Activated CD8-positive, alpha-beta memory T cell treated with anti-CD3 and anti-CD28 coated beads, Interleukin-2, amount 50 U/mL, for 48 hours (primary cell): ENCODE measurements at regions not wholly inside any gene's neighbourhood (a gene's known extent, or its start where the extent isn't known, plus 50 kb on each side); places are given as distances from the start of the nearest gene placed in this dataset.
"Not testable (repeated sequence)": the region's sequence is repeated elsewhere in the genome, so short reads cannot be mapped to it uniquely, and the experiment has no call there.

ENCODE experiments used
- DNase-seq: peaks from one replicate; pipeline ENCODE4 v3.0.0-alpha.2; 2020

DNA sequence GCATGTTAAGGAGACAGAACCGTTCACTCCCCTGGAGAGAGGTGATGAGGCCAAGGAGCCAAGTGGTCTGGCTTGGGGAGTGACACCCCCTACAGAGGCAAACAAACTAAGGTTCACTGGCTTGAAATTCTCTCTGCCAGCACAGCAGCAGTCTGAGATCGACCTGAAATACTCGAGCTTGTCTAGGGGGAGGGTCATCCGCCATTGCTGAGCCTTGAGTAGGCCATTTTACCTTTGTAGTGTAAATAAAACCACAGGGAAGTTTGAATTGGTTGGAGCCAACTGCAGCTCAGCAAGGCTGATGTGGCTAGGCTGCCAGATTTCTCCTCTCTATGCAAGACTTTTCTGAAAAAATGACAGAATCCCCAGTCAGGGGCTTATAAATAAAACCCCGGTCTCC, 52.9 kb downstream of the CDY2B start:
- not testable (repeated sequence) for DNase-seq

DNA sequence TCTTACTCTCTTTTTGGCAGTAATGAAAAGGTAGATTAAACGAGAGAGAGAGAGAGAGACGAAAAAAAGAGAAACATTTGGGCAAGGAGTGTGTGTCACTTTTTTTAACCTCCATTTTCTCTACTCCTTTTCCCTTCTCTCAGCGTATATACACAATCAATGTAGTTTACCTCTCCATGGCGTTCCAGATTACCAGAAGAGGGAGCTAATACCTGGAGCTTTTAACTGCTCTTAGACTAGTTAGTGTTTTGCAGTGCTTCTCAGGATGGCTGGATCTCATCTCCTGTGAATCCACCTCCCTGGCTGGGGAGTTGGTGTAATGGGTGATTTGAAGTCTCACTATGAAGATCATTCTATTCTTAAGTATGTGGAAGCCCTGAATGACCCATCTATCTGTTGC, 60.3 kb downstream of the CDY2B start:
- DNase-seq: not testable (repeated sequence)

DNA sequence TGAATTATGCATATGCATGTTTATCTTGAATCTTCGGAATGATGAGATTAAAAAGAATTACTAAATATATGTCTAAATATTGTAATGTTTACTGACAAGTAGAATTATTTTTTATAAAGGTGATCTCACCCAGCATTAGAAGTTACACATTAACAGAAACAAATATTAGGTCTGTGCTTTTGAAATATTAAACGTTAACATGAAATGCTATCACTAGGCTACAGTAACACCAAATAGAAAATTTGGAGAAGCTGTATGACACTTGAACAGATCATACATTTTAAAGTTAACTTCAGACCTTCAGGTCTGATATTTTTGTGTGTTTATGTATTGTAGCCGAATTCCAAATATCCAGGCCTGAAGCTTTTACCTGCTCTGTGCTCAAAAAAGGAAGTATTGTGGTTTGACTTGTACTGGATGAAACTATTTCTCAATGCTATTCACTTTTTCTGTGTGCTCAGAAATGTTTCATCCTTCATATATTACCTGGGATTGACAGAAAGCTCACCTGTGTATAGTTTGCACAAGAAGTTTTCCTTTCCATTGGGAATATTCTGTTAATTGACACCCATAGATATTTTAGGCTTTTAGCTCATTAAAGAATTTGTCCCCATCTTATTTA, 60.9 kb downstream of the CDY2B start:
- not testable (repeated sequence) for DNase-seq

DNA sequence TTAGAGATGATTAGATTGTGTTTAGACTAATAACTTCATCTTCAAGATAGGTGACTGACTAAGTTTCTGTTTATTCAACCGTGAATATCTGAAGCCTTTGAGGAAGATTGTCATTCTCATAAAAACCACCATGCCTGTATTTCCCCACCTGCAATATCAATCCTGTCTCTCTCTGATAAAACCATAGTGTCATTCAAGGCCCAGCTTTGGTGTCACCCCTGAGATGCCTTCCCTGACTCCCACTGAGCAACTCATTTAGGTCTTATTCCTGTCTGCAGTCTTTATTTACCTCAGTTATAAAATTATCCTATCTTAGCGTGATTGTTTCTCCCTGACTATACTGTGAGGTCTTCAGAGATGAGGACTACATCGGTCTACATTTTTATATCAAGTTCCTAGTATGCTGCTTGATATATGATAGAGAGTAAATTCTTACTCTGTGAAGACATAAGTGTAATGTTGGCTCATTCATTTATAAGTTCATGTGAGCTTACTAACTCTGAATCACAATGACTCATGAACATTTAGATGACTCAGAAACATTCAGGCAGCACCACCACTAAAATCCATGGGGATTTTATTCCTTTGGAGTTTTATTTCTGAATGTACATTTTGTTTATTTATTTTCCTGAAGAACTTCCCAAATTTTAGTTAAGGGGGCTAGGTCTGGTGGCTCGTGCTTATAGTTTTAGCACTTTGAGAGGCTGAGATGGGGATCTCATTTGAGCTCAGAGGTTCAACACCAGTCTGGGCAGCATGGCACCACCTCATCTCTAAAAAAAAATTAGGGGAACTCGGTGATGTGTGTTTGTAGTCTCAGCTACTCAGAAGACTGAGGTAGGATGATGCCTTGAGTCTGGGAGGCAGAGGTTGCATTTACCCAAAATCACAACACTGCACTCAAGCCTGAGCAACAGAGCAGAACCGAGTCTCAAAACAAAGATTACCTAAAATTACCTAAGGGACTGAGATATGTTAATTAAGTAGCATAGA, 62.6 kb downstream of the CDY2B start:
- DNase-seq: not testable (repeated sequence)

DNA sequence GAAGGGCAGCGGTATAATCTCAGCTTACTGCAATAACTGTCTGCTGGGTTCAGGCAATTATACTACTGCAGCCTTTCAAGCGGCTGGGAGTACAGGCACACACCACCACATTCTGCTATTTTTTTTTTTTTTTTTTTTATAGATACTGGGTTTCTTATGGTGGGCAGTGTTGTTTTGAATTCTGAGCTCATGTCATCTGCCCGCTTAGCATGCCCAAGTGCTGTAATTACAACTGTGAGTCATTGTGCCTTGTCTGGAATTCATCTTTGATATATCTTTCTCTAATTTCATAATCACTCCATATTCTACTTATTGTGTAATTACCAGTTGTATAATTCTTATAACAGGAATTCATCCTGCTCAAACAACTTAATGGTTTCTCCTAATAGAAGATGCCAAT, 67.4 kb downstream of the CDY2B start:
- DNase-seq: not testable (repeated sequence)

DNA sequence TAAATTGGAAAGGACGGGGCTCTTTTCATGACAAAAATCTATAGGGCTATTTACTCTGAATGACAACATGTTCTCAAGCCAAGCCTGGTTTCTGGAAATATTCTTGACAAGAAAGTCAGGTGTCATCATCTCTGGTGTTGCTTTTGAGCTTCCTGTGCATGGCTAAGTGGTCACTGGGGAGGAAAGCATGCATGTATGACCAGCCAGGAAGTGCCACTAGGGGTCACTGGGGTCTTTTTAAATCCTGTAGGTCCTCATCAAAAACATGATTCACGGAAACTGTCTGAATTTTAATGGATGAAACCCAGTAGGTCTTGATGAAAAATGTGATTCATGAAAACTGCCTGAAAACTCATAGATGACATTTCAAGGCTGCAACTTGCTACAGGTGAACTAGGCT, 80.1 kb downstream of the CDY2B start:
- not testable (repeated sequence) for DNase-seq

DNA sequence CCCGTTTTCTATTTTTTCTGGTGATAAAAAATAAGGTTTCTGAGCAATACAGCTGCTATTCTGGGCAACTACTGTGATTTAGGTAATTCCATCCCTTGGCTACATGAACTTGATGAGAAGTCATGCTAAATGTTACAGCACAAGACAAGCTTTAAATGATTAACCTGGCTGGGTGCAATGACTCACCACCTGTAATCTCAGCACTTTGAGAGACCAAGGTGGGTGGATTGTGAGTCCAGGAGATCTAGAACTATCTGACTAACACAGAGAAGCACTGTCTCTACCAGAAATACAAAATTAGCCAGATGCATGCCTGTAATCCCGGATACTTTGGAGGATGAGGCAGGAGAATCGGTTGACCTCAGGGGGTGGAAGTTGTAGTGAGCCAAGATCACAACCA, 92.8 kb downstream of the CDY2B start:
- not testable (repeated sequence) for DNase-seq

DNA sequence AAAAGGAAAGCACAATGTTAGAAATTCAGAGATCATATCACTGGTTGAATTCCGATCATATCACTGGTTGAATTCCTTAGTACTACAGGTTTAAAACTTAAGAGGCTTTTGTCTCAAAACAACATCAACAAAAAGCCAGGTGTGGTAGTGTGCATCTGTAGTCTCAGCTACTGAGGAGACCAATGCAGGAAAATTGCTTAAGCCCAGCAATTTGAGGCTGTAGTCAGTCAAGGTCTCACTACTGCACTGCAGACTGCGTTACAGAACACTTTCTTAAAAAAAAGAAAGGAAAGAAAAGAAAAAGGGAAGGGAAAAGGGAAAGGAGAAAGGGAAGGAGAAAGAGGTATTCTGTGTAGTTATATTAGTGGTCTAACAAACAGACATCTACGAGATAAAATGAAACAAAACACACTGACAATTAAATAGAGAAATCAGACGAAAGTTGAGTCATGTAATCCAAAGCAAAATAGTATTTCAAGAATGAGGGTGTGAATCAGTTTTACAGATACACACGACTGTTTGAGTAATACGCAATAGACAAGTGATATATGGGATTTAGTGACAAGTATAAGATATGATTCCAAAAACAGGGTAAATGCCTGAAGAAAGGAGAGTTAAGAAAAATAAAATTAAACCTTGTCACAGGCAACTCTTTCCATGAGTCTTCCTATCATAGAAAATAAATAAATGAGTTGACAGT, 113.9 kb downstream of the CDY2B start:
- not testable (repeated sequence) for DNase-seq

DNA sequence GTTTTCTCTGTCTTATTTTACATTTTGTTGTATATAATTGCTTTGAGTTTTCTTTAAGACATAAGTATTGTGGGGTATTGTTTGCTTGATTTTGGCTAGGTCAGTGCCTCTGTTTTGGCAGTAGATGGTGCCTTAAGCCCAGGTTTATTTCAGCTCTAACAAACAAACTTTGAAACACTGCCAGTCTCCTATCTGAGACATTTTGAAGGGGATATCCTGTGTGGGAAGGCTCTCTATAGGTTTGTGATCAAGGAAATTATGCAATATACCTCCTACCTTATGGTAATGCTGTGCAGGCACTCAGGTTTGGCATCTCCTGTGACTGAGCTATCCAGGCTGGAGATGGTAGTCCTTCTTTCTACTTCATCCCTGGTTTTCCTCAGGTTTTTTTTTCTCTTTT, 120.8 kb downstream of the CDY2B start:
- DNase-seq: not testable (repeated sequence)

DNA sequence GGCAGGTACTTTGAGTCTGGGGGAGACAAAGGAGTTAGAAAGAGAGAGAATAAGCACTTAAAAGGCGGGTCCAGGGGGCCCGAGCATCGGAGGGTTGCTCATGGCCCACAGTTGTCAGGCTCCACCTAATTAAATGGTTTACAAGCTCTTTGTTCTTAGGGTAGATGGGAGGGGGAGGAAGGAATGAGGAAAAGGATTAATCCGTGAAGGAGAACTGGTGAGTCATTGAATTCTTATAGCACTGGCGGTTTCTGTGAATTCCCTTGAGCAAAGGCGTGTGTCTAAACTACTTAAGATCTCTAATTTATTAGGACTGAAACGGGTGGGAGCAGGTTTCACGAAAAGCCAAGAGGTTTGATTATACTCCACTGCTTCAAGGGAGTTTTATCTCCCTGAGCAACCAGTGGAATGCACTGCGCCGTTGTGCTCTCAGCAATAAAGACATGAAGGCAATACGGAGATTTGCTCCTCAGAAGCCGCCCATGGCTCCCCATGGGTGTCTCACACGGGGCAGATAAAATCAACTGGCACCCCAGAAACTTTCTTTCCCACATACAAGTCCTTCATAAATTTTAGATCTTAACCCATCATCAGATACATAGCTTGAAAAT, 127.0 kb downstream of the CDY2B start:
- DNase-seq: not testable (repeated sequence)

DNA sequence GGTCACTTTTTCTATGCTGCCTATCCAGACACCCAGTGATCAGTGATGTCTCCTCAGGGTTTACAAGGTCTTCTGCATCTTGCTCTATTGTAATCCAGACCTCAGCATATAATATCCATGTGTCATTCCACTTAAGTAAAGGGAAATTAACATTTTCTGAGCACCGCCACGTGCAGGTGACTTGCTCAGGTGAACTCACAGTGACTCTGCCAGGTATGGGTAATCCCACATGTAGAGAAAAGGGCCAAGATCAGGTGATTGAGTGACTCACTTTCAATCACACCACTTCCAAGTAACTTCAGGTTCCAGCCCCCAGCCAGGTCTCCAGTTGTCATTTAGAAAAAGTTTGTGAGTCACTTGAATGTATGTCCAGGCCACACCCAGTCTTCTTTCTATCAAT, 140.2 kb downstream of the CDY2B start:
- not testable (repeated sequence) for DNase-seq

DNA sequence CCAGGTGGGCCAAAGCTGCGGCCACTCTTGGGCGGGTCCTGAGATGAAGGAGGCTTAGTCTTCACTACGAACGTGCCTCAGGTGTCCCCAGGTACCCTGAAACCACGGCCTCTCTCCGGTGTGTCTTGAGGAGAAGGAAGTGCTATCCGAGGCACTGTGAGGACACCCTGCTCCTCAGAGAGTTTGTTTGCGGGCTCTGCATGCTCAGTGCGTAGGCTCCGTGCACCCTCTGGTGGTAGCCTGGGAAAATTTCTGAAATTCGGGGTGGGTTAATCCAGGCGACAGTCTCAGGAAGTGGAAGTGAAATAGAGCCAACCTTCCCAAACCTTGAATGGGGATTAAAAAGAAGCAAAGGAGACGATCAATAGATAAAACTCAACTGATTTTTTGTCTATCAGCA, 150.5 kb downstream of the CDY2B start:
- not testable (repeated sequence) for DNase-seq

DNA sequence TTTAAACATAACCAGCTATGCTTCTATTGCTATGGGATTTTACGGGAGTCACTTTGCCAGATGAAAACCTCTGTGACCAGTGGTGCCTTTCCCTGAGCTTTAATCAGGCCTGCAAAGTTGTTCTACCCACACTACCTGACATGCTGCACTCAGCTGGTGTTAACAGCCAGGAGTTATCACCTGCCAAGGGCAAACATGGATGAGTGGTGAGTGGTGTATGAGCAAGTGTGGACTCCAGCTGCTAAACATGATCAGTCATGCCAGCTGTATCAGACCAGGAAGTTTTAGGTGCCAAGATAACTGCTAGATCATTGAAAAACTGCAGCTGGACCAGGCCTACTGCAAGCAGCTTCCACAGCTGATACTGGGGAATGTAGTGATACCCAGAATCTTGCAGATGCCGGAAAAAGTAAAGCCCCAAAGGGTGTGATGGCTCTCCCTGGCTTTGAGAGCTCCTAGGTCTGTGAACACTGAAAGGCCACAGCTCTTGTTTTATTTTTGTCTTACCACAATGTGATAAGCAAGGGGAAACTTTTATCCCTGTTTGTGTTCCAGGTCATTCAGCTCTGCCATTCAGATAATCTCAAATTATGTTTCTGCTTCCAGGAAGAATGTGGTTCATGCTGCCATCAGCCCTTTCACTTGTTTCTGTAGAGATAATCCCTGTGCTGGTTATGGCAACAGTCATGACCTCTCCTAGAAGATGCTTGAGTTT, 163.5 kb downstream of the CDY2B start:
- DNase-seq: not testable (repeated sequence)

DNA sequence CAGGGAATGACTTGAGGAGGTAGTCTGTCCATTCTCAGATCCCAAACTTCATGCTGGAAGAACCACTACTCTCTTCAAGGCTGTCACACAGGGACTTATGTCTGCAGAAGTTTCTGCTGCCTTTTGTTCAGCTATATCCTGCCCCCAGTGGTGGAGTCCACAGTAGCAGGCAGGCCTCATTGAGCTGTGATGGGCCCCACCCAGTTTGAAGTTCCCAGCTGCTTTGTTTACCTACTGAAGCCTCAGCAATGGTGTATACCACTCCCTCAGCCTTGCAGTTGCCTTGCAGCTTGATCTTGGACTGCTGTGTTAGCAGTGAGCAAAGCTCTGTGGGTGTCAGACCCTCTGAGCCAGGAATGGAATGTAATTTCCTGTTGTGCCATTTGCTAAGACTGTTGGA, 212.0 kb downstream of the CDY2B start:
- not testable (repeated sequence) for DNase-seq

DNA sequence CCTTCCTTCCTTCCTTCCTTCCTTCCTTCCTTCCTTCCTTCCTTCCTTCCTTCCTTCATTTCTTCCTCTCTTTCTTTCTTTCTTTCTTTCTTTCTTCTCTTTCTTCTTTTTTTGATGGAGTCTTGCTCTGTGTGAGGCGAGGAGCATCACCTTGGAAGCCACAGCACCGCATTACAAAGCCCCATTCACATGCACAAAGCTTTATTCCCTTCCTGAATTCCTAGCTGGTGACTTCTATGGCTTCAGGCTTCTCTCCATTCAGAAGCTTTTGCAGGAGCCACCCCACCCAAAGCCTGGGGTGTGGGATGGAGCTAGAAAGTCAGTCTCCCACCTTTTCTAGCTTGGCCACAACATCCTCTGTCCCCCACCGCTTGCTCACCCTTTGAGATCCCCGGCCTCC, 237.0 kb downstream of the CDY2B start:
- not testable (repeated sequence) for DNase-seq

DNA sequence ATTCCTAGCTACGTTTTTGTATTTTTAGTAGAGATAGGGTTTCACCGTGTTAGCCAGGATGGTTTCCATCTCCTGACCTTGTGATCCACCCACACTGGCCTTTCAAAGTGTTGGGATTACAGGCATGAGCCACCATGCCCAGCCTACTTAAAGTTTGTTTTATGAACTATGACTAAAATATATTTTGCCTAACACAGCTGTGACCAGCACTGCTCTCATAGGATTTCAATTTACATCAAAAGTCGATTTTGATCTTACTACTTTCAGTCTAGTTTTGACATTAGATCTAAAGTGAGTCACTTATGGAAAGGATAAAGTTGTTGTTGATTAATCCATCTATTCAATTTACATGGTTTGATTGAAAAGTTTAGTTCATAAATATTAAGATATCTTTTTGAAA, 245.5 kb downstream of the CDY2B start:
- DNase-seq: not testable (repeated sequence)

DNA sequence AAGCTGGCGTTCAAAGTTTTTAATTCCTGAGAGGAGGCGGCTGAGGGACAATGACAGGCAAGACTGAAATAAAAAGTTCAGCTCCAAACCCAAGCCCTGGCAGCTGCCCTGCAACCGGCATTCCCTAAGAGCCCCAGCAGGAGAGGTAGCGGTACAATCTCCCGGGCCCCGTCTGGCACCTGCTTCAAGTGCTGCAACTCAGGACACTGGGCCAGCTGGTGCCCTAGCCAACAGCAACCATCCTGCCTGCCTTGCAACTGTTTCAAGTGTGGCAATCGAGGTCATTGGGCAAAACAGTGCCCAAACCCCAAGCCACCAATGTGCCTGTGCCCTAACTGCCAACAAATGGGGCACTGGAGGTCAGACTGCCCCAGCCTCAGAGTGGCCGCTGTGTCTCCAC, 268.8 kb downstream of the CDY2B start:
- DNase-seq: not testable (repeated sequence)

DNA sequence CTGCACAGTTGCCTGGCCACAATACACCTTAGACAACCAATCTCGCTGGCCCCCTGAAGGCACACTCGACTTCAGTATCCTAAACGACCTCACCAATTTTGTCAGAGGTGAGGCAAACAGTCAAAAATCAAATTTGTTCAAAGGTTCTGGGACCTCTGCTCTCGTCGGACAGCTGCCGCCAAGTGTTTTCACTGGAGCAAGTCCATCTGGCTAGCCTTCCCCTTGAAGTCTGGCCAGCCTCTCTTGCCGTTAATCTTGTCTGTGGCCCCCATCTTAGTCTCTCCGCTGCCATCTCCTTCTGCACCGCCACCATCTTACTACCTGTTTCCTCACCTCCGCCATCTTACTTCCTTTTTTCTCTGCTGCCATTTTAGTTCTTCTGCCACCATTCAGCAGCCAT, 269.4 kb downstream of the CDY2B start:
- DNase-seq: not testable (repeated sequence)

DNA sequence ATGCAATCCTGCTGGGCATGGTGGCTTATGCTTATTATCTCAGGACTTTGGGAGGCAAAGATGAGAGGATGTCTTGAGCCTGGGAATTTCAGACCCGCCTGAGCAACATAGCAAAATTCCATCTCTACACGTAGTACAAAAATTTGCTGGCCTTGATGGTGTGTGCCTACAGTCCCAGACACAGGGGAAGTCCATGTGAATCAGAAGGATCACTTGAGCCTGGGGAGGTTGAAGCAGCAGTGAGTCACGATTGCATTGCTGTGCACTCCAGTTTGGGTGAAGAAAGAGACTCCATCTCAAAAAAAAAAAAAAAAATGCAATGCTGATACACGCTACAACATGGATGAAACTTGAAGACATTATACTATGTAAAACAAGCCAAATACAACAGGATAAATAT, 272.9 kb downstream of the CDY2B start:
- DNase-seq: not testable (repeated sequence)

DNA sequence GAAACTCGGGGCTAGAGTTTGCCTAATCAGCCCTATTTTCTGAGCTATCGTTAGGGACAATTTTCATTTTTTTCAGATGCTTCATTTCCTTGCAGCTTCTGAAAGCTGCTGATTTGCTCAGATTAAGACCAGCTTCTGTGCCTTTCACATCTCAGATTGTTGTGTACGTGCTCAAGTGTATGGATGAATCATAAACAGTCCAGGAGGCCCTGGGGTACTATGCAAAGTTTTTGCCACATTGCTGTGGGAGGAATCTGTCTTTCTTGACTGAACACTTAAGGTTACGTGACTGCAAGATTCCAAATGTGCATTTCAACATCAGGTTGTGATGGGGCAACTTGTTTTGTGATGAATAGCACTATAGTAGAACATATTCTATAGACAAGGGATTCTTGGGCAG, 280.8 kb downstream of the CDY2B start:
- not testable (repeated sequence) for DNase-seq

DNA sequence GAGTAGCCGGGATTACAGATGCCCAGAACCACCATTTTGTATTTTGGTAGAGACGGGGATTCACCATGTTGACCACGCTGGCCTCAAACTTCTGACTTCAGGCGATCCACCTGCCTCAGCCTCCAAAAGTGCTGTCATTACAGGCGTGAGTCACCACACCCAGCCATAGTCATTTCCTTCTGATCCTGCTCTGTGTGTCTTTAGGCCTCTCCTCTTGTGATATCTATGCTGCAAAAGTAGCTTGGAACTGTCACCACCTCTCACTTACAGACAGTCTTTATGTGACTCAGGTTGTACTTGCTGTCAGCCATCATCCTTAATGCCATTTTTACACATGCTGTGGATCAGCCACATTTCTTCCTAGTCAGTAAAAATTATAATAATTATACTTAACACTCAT, 286.3 kb downstream of the CDY2B start:
- DNase-seq: not testable (repeated sequence)

DNA sequence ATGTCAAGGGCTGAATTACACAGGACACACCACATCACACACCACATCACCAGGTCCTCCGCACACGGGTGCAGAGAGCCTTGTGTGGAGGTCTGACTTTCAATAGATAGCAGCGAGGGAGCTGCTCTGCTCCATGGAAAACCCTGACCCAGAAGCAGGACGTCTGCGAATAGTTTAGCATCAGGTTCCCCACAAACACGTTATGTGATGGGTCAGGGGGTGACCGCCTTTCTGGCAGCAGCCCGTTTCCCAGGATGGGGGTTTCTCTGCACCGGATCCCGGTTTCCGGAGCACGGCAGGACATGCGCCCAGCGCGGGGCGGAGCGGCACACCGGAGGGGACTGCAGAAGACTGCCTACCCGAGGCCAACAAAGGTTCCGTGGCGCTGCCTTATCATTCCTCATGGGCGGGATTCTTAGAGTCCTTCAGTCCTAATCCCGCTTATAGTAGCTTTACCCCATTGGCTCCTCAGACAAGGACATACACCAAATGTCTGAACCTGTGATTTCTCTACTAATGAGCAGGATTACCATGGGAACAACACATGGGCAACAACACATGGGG, 300.0 kb downstream of the CDY2B start:
- DNase-seq: not testable (repeated sequence)
